B cell (primary cell): ENCODE measurements at regions not wholly inside any gene's neighbourhood (a gene's known extent, or its start where the extent isn't known, plus 50 kb on each side); places are given as distances from the start of the nearest gene placed in this dataset.

Source experiments
- EZH2 ChIP-seq: IDR thresholded peaks from 2 replicates; pipeline ENCODE4 v1.6.1; 2012; ENCODE audit warnings: borderline replicate concordance, low read depth, mild to moderate bottlenecking, moderate library complexity, low read length; ENCODE audit not compliant: insufficient read depth, poor library complexity, severe bottlenecking
- TF ChIP-seq, protein P1 (sequence below): fragments of 200-600 bp; IDR thresholded peaks from one replicate; pipeline ENCODE4 v1.8.0; 2022; ENCODE audit warnings: antibody characterized with exemption, mild to moderate bottlenecking

DNA sequence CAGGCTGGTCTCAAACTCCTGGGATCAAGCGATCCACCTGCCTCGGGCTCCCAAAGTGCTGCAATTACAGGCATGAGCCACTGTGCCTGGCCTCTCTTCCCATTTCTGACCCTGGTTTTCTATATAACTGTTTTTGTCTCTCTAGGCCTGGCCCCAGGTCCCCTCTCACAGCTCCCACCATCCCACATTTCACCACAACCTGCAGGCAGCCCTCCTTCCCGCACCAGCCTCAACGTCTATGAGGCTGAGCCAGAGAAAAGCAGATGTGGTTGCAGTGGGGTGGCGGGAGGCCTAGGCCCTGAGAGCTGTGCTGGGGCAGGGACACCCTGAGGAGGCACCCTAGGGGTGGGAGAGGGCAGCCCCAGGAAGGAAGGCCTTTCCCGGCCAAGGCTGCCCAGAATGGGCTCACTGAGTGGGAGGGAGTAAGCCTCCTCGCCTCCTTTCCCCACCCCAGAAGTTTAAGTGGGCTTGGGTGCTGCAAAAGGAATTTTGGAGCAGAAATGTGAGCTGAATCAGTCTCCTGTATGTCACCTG is 99.7 kb downstream of the LSM3 start:
- TF ChIP-seq, protein P1, sequence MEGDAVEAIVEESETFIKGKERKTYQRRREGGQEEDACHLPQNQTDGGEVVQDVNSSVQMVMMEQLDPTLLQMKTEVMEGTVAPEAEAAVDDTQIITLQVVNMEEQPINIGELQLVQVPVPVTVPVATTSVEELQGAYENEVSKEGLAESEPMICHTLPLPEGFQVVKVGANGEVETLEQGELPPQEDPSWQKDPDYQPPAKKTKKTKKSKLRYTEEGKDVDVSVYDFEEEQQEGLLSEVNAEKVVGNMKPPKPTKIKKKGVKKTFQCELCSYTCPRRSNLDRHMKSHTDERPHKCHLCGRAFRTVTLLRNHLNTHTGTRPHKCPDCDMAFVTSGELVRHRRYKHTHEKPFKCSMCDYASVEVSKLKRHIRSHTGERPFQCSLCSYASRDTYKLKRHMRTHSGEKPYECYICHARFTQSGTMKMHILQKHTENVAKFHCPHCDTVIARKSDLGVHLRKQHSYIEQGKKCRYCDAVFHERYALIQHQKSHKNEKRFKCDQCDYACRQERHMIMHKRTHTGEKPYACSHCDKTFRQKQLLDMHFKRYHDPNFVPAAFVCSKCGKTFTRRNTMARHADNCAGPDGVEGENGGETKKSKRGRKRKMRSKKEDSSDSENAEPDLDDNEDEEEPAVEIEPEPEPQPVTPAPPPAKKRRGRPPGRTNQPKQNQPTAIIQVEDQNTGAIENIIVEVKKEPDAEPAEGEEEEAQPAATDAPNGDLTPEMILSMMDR, result no peak
- no peak for TF ChIP-seq EZH2
